NOMO-1 treated with dmso at 0.1 percent for 144 hours (cell line): ENCODE measurements at regions not wholly inside any gene's neighbourhood (a gene's known extent, or its start where the extent isn't known, plus 50 kb on each side); places are given as distances from the start of the nearest gene placed in this dataset.

ENCODE experiments used
- DNase-seq: peaks from one replicate; lab custom pipeline; 2025; ENCODE audit not compliant: unreplicated experiment; lab: John Stamatoyannopoulos, UW

DNA sequence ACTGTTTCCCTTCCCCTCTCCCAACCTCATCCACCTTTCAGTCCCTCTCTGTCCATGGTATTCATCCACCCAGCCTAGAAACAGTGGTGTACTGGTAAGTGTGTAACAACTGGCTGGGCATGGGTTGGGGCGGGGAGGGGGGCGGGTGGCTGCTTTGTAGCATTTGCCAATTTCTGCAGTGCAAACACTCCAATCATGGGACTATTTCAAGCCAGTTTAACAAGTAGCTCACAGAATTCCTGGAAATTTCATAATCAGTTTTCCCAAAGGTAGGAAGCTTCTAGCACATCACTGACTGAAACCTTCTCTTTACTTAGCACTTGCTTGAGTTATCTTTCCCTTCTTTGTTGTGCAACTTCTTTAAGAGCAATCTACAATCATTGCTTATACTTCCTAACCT lies 100.8 kb upstream of the WASF3 start:
- DNase-seq = no peak

DNA sequence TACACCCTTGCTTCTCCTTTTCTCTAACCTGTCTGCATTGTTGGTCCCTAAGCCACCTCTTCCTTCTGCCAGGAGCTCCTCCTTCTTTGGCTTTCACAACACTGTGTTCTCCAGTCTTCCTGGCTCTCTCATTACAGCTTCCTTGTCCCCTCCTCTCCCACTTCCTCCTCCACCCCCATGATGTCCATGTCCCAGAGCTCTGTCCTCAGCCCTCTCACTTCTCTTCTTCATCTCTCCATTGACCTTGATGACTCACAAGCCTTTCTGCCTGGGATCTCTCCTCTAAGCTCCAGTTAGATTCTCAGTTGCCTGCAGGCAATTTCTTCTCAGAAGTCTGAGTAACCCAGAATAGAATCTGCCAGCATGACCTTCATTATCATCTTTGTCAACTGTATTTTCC lies 100.3 kb upstream of the WASF3 start:
- no peak for DNase-seq

DNA sequence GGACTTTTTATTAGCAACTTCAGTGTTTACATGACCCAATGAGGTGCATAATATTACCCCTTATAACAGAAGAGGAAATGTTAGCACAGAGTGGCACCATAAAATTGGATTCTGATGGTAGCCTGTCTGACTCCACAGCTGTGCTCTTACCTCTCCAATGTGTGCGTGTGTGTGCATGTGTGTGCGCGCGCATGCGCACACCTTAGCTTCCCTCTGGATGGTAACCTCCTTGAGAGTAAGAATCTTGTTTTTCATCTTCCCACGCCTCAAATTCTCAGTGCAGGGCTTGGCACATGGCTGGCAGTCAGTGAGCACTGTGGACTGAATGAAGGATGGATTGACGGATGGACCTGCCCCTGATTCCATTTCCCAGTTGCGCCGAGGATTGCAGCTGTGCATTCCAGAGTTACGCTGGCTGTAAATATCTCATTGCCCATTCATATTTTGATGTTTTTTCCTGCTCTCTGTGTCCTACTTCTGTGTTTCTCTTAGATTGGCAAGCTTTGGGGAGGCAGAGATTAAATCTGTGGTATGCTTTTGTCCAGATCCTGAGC lies 99.2 kb upstream of the WASF3 start:
- DNase-seq = no peak

DNA sequence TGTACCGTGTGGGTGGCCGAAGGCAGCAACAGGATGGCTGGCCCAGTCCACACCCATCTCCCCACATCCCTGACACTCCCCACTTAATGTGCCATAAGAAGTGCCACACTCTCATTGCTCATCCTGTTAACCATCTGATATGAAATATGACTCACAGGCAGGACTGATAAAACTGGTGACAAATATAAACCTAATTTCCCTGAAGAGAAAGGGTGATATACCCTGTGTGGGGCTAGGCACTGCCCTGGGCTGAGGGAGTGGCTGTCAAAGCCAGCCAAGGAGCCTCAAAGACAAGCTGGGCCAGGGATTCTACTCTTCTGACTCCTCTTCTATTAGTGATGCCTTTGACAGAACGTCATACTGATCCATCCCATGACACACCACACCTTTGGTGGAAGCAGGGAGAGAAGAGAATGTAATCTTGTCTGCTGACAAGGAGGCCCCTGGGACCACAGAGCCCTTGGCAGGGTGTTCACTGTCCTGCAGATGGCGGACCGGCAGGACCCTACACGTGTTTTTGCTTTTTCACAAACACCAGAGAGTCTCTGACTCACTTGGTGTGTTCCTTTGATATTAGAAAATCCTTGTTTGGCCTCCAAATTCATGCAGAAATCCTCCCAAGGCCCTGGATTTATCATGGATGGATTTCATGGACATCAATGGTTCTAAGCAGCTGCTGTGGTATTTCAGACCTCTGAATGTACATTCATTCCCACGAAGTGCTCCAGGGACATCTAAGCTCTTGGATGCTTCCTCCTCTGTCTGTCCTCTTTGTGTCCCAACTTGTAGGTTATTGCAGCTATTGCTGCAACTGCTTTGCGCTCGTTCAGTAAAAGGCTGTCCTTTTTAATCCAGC lies 98.0 kb upstream of the WASF3 start:
- no peak for DNase-seq

DNA sequence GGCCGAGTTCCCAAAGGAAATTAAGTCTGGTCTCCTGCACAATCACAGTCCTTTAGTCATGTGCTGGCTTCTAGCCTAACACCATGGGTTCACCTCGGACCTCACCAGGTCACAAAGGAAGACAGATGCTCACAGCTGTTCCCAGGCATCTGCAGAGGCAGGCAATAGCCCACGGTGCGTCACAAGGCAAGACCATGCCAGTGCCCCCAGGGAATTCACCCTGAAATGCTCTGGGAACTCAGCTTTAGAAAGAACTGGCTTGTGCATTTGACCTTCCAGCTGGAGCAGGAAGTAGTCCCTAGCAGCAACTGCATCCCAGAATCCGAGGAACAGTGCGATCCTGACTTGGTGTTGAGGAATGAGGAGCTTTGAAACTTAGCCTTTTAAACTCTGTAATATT lies 96.8 kb upstream of the WASF3 start:
- no peak for DNase-seq

DNA sequence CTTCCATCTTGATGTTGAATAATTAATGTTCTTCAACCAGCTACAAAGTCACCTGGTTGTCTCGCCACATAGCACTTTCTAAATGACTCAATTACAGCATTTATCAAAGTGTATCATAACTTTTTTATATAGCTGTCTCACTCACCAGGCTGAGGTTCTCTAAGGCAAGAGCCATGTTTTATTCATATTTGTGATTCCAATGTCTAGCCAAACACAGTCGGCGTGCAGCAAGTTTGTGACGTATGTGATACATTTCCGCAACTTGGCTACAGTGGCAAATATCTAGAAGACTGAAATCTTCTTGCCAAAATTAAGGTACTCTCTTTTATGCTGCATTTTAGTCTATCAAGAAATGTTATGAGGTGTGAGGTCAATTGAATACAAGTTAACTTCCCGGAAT lies 94.2 kb upstream of the WASF3 start:
- no peak for DNase-seq

DNA sequence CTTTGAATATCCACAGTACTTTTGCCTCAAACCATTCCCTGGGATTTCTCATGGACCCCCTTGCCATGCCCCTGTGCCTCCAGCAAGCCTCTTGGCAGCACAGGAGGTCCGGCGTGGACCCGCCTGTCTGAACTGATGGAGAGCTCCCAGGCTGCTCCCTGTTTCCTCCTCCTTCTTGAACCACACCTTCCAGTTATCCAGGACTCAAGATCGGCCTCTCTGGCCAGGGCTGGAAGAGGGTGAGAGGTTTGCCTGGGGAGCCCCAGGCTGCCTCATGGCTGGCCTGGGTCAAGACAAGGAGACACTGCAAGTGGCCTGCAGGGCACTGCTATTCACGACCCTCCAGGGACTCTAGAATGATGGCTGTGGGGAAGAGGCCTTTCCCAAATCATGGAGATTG lies 93.6 kb upstream of the WASF3 start:
- DNase-seq = no peak

DNA sequence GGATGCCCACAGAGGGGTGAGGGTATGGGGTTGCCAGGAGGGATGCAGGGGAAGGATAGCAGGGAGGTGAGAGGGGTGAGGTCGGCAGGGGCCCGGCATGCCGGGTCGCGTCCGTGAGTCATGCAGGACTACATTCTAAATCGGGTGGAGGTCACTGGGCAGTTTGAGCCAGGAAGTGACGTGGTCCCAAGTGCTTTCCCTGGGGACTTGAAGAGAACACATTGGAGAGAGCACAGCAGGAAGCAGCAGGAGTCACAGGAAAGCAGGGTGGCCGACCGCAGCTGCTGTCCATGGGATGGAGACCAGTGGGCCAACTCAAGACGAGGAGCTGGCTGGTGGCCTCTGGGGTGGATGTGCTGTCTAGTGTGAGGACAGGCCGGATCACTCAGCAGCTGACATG lies 92.0 kb upstream of the WASF3 start:
- no peak for DNase-seq

DNA sequence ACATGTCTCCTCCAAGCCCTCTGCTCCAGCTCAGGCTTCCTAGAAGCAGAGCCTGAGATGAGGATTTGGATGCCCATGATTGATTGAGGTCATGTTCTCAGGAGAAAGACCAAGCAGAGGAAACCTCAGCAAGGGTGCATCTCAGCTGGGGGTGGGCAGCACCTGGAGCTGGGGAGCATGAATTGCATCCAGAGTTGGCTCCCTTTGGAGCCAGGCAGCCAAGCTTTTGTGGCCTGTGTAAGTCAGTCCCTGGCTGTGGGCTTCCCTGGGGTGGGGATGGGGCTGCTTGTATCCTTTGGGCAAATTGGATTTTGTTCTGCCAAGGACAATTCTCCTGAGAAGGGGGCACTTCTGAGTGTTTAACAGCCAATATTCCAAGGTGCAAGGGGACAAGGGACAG lies 91.5 kb upstream of the WASF3 start:
- no peak for DNase-seq

DNA sequence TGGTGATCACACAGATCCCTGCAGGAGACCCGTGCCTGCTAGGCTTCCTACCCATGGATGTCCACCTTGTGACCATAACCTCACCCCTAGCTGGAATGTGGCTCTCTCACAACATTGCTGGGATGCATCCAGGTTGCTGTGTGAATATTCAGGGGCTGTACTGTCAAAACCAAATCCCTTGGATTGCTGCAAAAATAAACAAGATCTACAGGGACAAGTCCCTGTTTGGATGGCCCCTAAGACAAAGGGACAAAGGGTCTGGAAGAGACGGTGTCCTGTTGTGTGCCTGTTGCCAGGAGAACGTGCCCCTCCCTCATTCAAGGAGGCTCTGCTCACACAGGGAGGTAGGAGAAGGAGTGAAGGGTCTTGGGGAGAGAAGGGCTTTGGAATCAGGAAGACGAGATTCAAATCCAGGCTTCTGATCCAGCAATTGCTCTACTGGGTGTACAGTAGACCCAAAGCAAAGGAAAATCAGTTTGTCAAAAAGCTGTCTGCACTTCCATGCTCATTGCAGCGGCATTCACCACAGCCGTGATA lies 89.2 kb upstream of the WASF3 start:
- no peak for DNase-seq

DNA sequence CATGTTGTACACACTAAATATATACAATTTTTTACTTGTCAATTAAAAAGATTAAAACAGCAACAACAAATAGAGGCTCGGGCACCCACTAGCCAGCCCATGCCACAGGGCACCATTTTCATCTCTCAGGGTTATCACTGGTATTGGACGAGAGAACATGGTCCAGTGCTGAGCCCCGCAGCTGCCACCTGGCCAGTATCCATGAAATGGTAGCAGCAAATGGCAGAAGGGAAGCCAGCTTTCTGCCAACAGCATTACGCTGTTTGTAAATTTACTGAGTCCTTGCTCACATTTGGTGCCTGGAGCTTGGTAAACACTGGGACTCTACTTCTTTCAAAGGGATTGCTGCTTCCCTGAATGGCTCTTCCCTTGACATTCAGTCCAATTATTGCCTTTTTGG lies 87.9 kb upstream of the WASF3 start:
- no peak for DNase-seq

DNA sequence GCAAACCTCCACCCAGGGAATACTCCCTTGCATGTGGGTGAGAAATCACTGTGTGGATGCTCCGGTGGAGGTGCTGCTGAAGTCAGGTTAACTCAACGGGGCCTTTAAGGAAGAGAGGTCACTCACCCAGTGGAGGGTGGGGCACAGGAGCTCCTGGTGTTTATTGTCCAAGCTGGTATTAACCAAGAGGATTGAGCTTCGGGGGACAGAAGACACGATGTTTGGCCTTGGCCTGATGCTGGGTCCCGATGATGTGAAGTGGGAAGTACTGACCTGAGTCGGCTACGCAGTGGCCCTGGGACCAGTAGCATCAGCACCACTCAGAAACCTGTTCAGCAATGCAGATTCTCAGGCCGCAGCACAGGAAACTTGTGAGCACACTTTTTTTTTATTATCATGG lies 85.7 kb upstream of the WASF3 start:
- DNase-seq = no peak

DNA sequence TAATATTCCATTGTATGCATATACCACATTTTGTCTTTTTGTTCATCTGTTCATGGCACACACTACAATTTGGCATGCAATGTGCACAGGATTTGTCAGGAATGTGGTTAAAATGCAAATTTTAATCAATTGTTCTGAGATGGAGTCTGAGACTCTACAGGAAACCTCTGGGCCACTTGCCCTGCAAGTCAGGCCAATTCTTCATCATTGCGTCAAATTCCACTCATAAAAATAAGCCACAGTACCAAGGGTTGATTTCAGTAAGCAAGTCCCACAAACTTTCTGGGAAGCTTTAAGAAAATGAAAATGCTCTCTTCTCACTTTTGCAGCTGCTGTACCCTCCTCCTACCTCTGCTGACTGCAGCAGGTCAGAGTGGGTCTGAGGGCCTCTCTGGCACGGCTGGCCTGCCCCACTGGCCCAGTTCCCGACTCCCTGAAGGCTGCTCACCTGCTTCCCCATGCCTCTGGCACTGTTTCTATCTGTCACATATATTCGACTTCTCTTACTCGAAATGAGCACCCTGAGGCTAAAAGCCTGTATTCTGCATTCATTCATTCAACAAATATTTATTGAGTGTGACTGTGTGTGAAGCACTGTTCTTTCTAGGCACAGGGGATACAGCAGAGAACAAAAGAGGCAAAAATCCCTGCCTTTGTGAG lies 83.8 kb upstream of the WASF3 start:
- DNase-seq = no peak

DNA sequence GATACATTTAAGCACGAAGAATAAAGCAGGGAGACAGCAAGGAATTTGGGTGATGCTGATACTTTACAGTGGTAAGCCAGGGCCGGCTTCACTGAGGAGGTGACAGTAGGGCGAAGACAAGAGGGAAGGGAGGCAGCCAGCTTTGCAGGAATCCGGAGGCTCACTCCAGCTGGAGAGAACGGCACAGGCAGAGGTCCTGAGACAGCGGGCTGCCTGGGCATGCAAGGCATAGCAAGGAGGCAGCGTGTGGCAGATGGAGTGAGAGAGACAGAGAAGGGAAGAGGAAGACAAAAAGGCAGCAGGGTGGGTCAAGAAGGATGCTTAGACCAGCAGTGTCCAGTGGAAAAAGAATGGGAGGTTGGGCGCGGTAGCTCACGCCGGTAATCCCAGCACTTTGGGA lies 83.2 kb upstream of the WASF3 start:
- DNase-seq = no peak

DNA sequence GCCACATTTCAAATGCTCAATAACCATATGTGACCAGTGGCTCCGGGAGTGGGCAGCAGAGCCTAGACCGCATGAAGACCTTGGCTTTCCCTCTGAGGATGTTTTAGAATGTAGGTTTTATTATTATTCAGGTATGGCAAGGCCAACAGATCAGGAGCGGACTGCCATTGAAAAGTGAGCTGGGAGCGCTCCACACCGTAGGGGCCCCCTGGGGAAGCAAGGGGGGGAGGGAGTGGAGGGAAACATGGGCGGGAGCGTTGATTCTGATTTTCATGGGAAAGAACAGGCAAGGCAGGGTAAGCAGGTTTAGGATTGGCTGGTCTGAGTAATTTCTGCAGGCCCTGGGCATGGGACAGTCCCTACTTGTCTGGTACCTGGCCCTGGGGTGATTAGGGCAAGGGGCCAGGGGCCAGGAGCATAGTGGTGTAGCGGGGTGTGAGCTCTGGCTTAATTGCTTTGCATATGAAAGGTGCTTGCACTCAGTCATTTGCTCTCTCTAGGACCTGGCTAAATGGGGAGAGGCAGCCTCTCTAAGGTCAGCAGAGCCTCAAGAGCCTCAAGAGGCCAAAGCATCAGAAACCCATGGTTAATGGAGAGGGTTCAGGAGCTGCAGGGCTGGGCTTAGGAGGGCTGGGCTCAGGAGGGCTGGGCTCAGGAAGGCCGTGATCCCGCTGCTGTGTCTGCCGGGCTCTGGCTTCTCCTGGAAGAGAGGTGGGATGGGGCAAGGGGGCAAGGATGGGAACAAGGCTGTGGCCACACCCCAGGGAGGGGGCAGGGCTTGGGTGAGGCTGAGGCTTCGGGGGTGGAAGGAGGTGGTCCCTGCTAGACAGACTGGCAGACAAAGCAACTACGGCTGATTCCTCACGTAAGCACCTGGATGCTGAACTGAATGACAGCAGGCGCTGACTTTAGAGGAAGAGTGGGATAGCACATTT lies 82.0 kb upstream of the WASF3 start:
- no peak for DNase-seq

DNA sequence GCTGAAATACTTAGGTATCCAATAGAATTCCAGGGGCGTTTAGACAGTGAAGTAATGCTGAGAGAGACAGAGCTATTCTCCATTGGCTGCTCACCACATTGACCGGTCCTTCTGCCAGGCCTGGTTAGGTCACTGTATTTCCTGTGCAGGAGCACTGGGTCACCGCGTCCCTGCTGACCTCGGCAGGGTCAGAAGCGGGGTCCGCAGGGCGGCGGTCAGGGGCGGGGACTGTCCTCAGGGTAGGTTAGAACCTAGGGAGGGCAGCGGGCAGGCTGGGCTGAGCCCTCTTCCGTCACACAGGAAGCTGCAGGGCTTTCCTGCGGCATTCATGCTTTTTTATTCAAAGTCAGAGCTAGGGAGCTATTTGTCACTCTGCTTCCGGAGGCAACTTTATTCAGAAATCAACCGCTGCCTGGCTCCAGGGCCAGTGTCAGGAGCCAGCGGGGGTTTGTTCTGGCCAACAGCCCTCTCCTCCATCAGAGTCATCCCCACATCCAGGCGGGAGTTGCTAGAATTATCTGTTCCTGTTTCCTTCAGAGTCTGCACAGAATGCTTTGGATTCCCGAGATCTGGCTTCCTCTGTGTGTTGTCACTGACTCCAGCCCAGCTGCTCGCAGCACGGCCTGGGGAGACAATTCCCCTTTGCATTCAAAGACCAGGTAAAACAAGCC lies 81.2 kb upstream of the WASF3 start:
- DNase-seq = no peak

DNA sequence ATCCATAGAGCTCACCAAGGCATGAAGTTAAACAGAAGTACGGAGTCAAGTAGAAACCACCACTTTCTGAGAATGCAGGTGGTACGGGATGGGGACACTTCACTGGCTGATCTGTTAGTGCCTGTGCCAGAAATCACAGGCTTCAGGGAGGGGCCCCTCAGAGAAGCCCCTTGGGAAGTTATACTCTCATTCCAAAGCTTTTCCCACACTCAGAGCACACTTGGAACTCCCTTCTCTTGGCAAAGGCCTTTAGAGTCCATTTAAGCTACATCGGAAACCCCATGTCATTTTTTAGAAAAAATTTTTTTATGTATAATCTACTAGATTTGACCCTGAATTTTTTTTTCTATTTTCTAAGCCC lies 80.7 kb upstream of the WASF3 start:
- no peak for DNase-seq

DNA sequence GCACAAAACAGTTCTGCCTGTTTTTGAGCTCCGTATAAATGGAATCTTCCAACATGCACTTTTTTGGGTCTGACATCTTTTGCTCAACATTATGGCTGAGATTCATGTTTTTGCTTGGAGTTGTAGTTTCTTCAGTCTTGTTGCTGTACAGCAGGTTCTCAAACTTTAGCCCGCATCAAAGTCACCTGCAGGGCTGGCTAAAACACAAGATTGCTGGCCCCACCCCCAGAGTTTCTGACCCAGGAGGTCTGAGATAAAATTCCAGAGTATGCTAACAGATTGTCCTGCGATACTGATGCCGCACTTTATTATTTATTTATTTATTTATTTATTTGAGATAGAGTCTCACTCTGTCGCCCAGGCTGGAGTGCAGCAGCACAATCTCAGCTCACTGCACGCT lies 79.8 kb upstream of the WASF3 start:
- DNase-seq = no peak

DNA sequence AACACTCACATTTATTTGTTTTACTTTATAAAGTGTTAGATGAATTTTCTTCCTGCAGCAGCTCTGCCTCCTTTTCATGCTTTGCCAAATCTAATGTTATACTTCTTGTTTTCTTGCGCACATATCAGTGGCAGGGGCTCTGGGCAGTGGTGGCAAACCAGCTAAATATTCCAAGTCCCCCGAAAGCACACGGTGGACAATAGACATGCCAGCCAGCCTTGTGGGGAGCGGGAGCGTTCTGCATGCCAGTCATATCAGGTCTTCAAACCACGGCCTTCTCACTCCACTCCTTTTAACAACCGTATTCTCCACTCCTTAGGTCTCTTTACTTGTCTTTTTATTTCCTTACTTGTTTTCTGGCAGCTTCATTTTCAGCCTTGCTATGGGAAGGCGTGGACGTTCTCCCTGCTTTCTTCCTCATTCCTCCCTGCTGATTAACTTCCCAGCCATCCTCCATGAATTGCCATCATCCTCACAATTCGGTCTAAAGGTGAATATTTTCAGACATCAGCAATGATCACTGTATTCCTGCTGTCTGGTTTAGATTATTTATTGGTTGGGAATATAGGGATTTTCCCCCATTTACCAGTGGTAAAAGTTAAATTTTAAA lies 77.1 kb upstream of the WASF3 start:
- no peak for DNase-seq

DNA sequence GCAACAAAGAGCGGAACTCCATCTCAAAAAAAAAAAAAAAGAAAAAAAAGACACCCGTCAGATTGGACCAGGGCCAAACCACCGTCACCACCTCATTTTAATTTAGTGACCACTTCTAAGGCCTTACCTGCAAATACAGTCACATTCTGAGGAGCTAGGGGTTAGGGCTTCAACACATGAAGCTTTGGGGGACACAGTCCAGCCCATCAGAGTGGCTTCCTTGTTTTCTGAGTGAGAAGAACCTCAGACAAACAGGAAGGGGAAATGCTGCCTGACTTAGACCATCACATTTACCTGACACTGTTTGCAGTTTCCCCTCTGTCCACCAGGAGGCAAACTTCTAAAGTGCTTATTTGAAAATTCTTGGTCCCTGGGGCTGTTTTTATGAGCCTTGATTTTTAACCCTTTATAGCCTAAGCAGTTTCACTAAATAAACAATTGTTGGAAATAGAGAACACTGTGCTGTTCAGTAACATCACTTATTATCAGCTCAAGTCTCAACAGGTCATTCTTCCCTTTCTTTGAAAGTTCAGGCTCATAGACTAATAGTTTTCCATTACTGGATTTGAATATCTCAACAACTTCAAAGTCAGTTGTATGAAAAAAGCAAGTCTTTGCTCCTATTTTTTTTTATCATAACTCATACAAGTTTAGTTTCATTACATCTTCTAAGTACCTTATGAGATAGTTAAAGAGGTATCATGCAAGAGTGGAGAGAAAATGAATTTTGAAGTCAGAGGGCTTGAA lies 74.9 kb upstream of the WASF3 start:
- DNase-seq = peak; percentile 29
